ENCODE measurements at regions not wholly inside any gene's neighbourhood (a gene's known extent, or its start where the extent isn't known, plus 50 kb on each side); places are given as distances from the start of the nearest gene placed in this dataset.
"Not testable (repeated sequence)": the region's sequence is repeated elsewhere in the genome, so short reads cannot be mapped to it uniquely, and the experiment has no call there.

- TF ChIP-seq, protein P1, sequence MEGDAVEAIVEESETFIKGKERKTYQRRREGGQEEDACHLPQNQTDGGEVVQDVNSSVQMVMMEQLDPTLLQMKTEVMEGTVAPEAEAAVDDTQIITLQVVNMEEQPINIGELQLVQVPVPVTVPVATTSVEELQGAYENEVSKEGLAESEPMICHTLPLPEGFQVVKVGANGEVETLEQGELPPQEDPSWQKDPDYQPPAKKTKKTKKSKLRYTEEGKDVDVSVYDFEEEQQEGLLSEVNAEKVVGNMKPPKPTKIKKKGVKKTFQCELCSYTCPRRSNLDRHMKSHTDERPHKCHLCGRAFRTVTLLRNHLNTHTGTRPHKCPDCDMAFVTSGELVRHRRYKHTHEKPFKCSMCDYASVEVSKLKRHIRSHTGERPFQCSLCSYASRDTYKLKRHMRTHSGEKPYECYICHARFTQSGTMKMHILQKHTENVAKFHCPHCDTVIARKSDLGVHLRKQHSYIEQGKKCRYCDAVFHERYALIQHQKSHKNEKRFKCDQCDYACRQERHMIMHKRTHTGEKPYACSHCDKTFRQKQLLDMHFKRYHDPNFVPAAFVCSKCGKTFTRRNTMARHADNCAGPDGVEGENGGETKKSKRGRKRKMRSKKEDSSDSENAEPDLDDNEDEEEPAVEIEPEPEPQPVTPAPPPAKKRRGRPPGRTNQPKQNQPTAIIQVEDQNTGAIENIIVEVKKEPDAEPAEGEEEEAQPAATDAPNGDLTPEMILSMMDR (CRISPR knock-in tag; IDR thresholded peaks at IDR 0.05) = not testable (repeated sequence)
- not testable (repeated sequence) for TF ChIP-seq POLR2A (IDR thresholded peaks at IDR 0.05; ENCODE audit: insufficient read depth in 1 of 2, low read depth in 2 of 2, low read length in 2 of 2); ZNF503 (CRISPR knock-in tag; IDR thresholded peaks at IDR 0.05); MTF2 (CRISPR knock-in tag; IDR thresholded peaks at IDR 0.05; ENCODE audit: borderline replicate concordance); SP5 (CRISPR knock-in tag; IDR thresholded peaks at IDR 0.05; ENCODE audit: borderline replicate concordance, low read depth); RFX5 (IDR thresholded peaks at IDR 0.05; ENCODE audit: low read depth, low read length); ZFAT (CRISPR knock-in tag; conservative IDR thresholded peaks at IDR 0.05); ZNF263 (CRISPR knock-in tag; IDR thresholded peaks at IDR 0.05)
Observed at GRCh38 chr10:133785846-133786602, 159.4 kb upstream of the FRG2B start.

Data from HepG2 (cell line).